Ascending aorta (tissue), 2 donors: ENCODE measurements at regions not wholly inside any gene's neighbourhood (a gene's known extent, or its start where the extent isn't known, plus 50 kb on each side); places are given as distances from the start of the nearest gene placed in this dataset.

Experiments
- DNase-seq, 2 donors: peaks; one replicate each; pipeline ENCODE4 v3.0.0-alpha.2; 2019; ENCODE audit warnings: low spot score in 2 of 2
- H3K27ac ChIP-seq, 2 donors: fragments of 200-600 bp; sonication (generic); one replicate each; pipeline ENCODE4 v1.5.1; 2016 to 2017; ENCODE audit warnings: mild to moderate bottlenecking in 1 of 2
- H3K27me3 ChIP-seq: fragments of 200-600 bp; sonication (generic); one replicate; pipeline ENCODE4 v1.5.1; 2017
- H3K36me3 ChIP-seq, 2 donors: fragments of 200-600 bp; sonication (generic); one replicate each; pipeline ENCODE4 v1.5.1; 2016
- H3K4me1 ChIP-seq, 2 donors: fragments of 200-600 bp; sonication (generic); one replicate each; pipeline ENCODE4 v1.5.1; 2016 to 2017; ENCODE audit warnings: mild to moderate bottlenecking in 1 of 2
- H3K4me3 ChIP-seq, 2 donors: fragments of 200-600 bp; sonication (generic); one replicate each; pipeline ENCODE4 v1.5.1; 2016 to 2017; ENCODE audit warnings: mild to moderate bottlenecking in 1 of 2
- H3K9me3 ChIP-seq, 2 donors: fragments of 200-600 bp; sonication (generic); one replicate each; pipeline ENCODE4 v1.5.1; 2016
- CTCF ChIP-seq, 3 experiments: fragments of 200-600 bp in 2 of 3; fragments of 450-650 bp in 1 of 3; sonication (generic) in 2 of 3; IDR thresholded peaks; one replicate each; pipeline ENCODE4 v1.5.1; 2016 to 2019; ENCODE audit warnings: antibody characterized with exemption in 3 of 3, mild to moderate bottlenecking in 1 of 3, moderate library complexity in 1 of 3
- intact Hi-C: fragments of 100-400 bp; cut with DNase I; formaldehyde crosslinking; loops from one replicate; pipeline ENCODE4 v1.15.1; 2023

GRCh38 chr10:109270173-109270572 is 653.1 kb downstream of the XPNPEP1 start:
- no peaks in the 10 kb centered on the region for H3K4me1 ChIP-seq
- no peak overlapping the region for H3K4me3 ChIP-seq
- intact Hi-C loops: no loop called here
- no peaks in the 10 kb centered on the region for H3K9me3 ChIP-seq
- no peak overlapping the region for H3K27ac ChIP-seq
- H3K27me3 ChIP-seq: no peaks in the 10 kb centered on the region
- no peak for DNase-seq
- no peaks in the 10 kb centered on the region for H3K36me3 ChIP-seq
- TF ChIP-seq CTCF (IDR thresholded peaks at IDR 0.05): no peak

GRCh38 chr10:109264004-109264403 is 659.3 kb downstream of the XPNPEP1 start:
- intact Hi-C loops: no loop called here
- no peaks in the 10 kb centered on the region for H3K36me3 ChIP-seq
- H3K4me1 ChIP-seq: no peaks in the 10 kb centered on the region
- no peak for TF ChIP-seq CTCF (IDR thresholded peaks at IDR 0.05)
- no peaks in the 10 kb centered on the region for H3K9me3 ChIP-seq
- no peak overlapping the region for H3K27ac ChIP-seq
- no peak for DNase-seq
- no peaks in the 10 kb centered on the region for H3K27me3 ChIP-seq
- no peak overlapping the region for H3K4me3 ChIP-seq

- no peaks in the 10 kb centered on the region for H3K36me3 ChIP-seq
- intact Hi-C loops: no loop called here
- H3K4me3 ChIP-seq: no peak overlapping the region
- H3K9me3 ChIP-seq: no peaks in the 10 kb centered on the region
- DNase-seq: no peak
- no peak overlapping the region for H3K27ac ChIP-seq
- no peaks in the 10 kb centered on the region for H3K27me3 ChIP-seq
- no peak for TF ChIP-seq CTCF (IDR thresholded peaks at IDR 0.05)
- H3K4me1 ChIP-seq: no peaks in the 10 kb centered on the region
Measured at GRCh38 chr10:109261231-109261630, 662.1 kb downstream of the XPNPEP1 start.

- DNase-seq: no peak
- Histone ChIP-seq H3K27ac (no peak overlapping the region), H3K4me1 (no peaks in the 10 kb centered on the region), H3K4me3 (no peak overlapping the region), H3K36me3 (no peaks in the 10 kb centered on the region), H3K9me3 (no peaks in the 10 kb centered on the region), H3K27me3 (no peaks in the 10 kb centered on the region)
- TF ChIP-seq CTCF (IDR thresholded peaks at IDR 0.05): no peak
- intact Hi-C loops: no loop called here
Measured at GRCh38 chr10:109259293-109259692, 664.0 kb downstream of the XPNPEP1 start.

- no peak overlapping the region for H3K4me3 ChIP-seq
- no peaks in the 10 kb centered on the region for H3K9me3 ChIP-seq
- intact Hi-C loops: no loop called here
- no peak overlapping the region for H3K27ac ChIP-seq
- DNase-seq: no peak
- H3K36me3 ChIP-seq: no peaks in the 10 kb centered on the region
- H3K27me3 ChIP-seq: no peaks in the 10 kb centered on the region
- TF ChIP-seq CTCF (IDR thresholded peaks at IDR 0.05): no peak
- H3K4me1 ChIP-seq: no peaks in the 10 kb centered on the region
Measured at GRCh38 chr10:109253306-109253705, 670.0 kb downstream of the XPNPEP1 start.

GRCh38 chr10:109250152-109250551 is 673.2 kb downstream of the XPNPEP1 start:
- no peaks in the 10 kb centered on the region for H3K27me3 ChIP-seq
- H3K4me3 ChIP-seq: no peak overlapping the region
- no peak for TF ChIP-seq CTCF (IDR thresholded peaks at IDR 0.05)
- no peaks in the 10 kb centered on the region for H3K4me1 ChIP-seq
- DNase-seq: no peak
- H3K27ac ChIP-seq: no peak overlapping the region
- intact Hi-C loops: no loop called here
- H3K36me3 ChIP-seq: no peaks in the 10 kb centered on the region
- no peaks in the 10 kb centered on the region for H3K9me3 ChIP-seq
